Right kidney (tissue), 1 donor: ENCODE measurements at regions not wholly inside any gene's neighbourhood (a gene's known extent, or its start where the extent isn't known, plus 50 kb on each side); places are given as distances from the start of the nearest gene placed in this dataset.

Experiments
- DNase-seq: peaks from one replicate; pipeline ENCODE4 v3.0.0-alpha.2; 2016

- no peak for DNase-seq
Measured at GRCh38 chr9:10674586-10674985, 61.8 kb upstream of the PTPRD start.

GRCh38 chr9:10678010-10678409 is 65.2 kb upstream of the PTPRD start:
- DNase-seq, result no peak

GRCh38 chr9:10678790-10679189 is 66.0 kb upstream of the PTPRD start:
- no peak for DNase-seq

GRCh38 chr9:10686943-10687342 is 74.1 kb upstream of the PTPRD start:
- DNase-seq, result no peak

- no peak for DNase-seq
Measured at GRCh38 chr9:10690546-10690945, 77.7 kb upstream of the PTPRD start.

- no peak for DNase-seq
Measured at GRCh38 chr9:10697044-10697443, 84.2 kb upstream of the PTPRD start.

- no peak for DNase-seq
Measured at GRCh38 chr9:10700291-10700690, 87.5 kb upstream of the PTPRD start.

- DNase-seq, result no peak
Measured at GRCh38 chr9:10700915-10701314, 88.1 kb upstream of the PTPRD start.

GRCh38 chr9:10701906-10702305 is 89.1 kb upstream of the PTPRD start:
- no peak for DNase-seq

- no peak for DNase-seq
Measured at GRCh38 chr9:10703139-10703538, 90.3 kb upstream of the PTPRD start.

GRCh38 chr9:10704720-10705119 is 91.9 kb upstream of the PTPRD start:
- DNase-seq, result no peak

- no peak for DNase-seq
Measured at GRCh38 chr9:10705383-10705782, 92.6 kb upstream of the PTPRD start.

GRCh38 chr9:10706788-10707187 is 94.0 kb upstream of the PTPRD start:
- no peak for DNase-seq

GRCh38 chr9:10721301-10721700 is 108.5 kb upstream of the PTPRD start:
- no peak for DNase-seq

GRCh38 chr9:10729213-10729612 is 116.4 kb upstream of the PTPRD start:
- no peak for DNase-seq

- DNase-seq, result no peak
Measured at GRCh38 chr9:10744669-10745068, 131.9 kb upstream of the PTPRD start.

- DNase-seq, result no peak
Measured at GRCh38 chr9:10753474-10753873, 140.7 kb upstream of the PTPRD start.

GRCh38 chr9:10764481-10764880 is 151.7 kb upstream of the PTPRD start:
- DNase-seq, result no peak

- DNase-seq, result no peak
Measured at GRCh38 chr9:10773136-10773535, 160.3 kb upstream of the PTPRD start.

GRCh38 chr9:10774051-10774450 is 161.2 kb upstream of the PTPRD start:
- no peak for DNase-seq

GRCh38 chr9:10785255-10785654 is 172.5 kb upstream of the PTPRD start:
- DNase-seq, result no peak

- no peak for DNase-seq
Measured at GRCh38 chr9:10793306-10793705, 180.5 kb upstream of the PTPRD start.

GRCh38 chr9:10804486-10804885 is 191.7 kb upstream of the PTPRD start:
- no peak for DNase-seq

- DNase-seq, result no peak
Measured at GRCh38 chr9:10806868-10807267, 194.1 kb upstream of the PTPRD start.

GRCh38 chr9:10818206-10818605 is 205.4 kb upstream of the PTPRD start:
- no peak for DNase-seq
